ENCODE measurements at regions not wholly inside any gene's neighbourhood (a gene's known extent, or its start where the extent isn't known, plus 50 kb on each side); places are given as distances from the start of the nearest gene placed in this dataset.
A peak's percentile ranks its signal among the peaks of the same experiment; 100 is the strongest.

DNA sequence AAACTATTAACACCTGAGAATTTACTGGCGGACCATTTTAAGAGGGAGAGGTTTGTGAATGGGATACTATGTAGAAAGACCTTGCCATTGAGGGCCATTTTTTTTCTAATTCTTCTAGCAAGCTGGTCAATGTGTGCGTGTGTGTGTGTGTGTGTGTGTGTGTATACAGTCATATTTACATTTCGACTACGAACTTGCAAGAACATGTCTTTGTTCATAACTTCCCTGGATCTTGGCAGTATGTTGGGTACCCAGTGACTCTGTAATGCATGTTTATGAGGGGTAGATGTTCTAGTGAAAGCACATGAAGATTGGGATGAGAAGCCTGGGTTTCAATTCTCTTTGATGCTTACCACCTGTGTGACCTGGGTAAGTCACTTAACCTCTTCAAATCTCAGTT is 133.6 kb downstream of the UBE2E3 start:
- no peak for DNase-seq

DNA sequence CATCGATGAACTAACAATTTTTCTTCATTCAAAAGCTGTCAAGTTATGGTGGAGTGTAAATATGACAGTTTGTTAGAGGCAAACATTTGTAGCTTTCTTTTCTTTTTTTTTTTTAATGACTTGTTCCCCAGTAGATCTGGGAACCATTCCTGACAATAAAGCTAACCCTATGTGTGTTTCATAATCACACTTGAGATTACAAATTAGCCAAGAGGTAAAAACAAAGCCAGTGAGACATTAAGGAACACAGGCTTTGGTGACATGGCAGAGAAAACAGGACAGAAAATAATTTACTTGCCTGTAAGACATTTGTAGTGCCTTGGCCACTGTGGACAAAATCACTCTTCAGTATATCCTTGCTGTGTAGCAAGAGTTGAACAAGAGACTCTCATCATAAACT is 135.9 kb downstream of the UBE2E3 start:
- no peak for DNase-seq

DNA sequence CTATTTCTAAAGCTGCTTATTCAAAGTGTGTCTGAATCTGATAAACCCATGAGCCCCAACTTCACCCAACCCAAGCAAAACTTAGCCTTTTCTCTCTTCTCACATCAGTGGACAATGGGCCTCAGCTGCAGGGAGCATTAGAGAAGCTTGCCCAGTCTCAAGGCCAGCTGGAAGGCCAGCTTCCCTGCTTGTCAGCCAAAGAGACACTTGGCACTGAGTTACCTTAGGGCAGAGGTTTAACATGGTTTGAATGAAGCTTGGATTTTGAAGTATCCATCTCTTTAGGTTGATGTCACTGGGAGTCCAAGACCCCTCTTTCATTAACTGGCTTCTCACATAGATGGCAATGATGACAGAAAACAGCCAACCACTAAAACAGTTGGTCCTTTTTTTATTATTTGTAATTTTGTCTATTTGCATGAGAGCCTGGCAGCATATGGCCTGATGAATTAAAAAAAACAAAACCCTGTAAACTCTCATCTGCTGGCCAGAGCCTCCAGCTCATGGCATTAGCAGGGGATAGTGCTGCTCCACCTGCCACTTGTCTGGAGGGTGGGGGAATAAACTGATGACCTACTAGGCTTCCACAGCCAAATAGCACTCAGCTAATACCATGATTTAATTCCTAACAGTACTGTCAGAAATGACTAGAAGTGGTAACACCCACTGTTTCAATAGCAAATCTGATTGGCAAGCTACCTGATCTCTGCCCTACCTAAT is 137.0 kb downstream of the UBE2E3 start:
- no peak for DNase-seq

DNA sequence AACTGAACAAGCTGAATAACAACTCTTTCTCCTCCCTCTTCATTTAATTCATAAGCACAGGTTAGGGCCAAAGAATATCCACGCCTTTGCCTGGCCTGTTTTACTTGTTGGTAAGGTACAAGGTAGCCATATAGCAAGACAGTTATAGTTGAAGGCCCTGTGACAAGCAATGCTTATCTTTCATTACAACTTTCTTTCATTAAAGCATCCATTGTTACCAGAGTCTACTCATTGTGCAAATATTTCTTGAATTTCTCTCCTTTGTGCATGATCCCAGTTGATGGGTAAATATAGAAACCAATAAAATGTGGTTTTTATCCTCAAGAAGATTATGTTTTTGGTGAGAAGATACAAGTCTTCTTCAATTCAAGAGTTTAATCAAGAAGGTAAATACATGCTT is 140.2 kb downstream of the UBE2E3 start:
- DNase-seq: no peak

DNA sequence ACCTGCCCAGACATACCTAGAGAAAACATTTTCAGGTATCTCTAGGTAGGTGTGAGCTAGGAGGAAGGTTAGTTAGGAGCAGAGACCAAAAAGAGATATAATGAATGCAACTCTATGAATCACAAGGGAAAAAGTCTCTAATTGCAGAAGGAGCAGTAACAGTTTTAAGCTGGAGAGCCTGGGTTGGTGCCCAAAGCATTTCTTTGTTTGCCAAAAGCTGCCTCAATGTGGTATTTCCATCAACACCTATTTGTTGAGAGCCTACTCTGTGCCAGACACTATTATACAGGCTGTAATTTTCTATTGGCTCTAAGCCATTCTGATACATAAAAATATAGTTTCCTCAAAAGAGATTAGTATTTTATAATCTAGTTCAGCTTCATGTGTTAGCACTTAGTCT is 141.6 kb downstream of the UBE2E3 start:
- no peak for DNase-seq

DNA sequence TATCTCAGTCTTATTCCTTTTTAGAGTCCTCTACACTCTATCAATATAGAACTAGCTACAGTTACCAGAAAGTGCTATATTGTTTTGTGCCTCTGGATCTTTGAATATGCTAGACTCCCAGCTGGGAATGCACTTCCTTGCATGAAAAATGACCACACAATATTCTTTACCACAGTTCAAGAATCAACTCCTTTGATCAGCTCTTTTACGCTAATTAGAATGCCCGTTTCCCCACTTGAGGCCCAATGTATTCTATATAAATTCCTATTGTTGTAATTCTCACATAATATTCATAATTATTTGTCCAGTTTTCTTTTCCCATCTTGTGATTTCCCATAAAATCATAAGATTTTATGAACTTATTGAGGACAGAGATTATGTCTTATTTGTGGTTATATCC is 142.2 kb downstream of the UBE2E3 start:
- DNase-seq: no peak

DNA sequence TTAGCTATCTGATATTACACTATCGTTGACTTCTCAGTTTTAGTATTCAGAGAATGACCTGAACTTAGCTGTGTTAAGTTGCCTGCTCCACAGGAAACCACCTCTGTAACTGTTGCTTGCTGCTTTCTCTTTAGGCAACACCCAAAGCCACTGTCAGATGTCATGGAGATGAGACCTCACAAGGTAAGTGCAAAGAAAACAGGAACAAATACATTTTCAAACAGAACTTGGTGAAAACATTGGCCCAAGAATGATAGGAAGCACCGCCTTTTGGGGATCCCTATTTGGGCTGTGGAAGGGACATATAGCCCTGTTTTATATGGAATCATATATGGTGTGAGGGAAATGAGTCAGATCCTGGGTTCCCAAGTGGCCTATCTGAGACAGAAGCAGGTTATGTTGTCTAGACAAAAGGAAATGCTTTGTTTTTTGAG is 143.4 kb downstream of the UBE2E3 start:
- DNase-seq: peak; percentile 44

DNA sequence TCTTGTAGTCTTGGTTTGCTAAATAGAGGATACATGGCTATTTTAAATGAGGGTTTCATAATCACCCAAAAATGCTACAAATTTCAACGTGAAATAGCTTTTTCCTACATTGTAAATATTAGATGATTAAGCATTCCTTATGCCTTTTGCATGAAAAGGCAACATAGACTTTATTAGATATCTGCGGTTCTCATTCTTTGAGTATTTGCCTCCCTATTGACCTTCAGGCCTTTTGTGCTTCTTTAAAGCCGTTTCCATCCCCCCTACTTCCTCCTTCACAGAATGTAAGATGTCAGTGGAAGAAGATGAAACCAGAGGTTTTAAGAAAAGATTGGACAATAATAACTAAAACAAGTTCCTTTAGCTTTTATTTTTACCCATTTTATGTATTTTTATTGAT is 144.1 kb downstream of the UBE2E3 start:
- no peak for DNase-seq

DNA sequence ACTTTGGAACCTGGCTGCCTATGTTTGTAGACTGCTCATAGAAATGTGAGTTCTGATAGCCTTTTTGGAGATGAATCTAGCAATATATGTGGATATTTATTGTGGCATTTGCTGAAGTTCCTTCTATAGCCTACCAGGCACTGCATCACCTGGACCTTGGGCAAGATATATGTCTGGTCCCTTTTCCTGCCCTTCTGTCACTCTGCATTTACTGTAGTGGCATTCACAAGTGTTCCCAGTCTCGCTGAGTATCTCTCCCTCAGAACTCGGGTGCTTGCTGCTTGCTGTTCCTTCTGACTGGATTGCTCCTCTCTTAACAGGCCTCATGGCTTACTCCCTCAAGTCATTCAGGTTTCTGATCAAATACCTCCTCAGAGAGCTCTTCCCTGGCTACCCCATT is 145.0 kb downstream of the UBE2E3 start:
- DNase-seq: peak; percentile 36

DNA sequence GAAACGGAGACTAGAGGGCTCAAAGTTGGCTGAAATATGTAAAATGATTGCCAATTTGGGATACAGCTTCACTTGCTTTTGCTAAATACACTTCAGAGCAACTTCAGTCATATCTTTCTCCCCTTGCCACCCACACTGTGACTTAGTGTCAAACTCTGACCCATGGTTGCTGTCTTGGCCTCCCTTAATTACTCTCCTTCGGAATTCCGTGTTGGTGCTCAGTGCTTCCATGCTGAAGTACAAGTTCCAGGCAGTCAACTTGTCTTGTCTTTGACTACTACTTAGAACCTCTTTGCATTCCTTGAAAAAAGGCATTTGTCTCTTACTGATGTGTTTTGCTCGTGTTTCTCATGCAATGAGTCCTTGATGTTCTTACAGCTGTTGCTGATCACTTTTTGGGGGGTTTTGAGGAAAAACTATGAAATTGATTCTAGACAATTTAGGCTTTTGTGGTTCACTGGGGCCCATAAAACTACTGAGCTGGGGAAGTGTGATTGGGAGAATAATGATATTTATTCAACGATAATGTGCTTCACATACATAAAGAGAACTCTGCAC is 146.0 kb downstream of the UBE2E3 start:
- DNase-seq: no peak

DNA sequence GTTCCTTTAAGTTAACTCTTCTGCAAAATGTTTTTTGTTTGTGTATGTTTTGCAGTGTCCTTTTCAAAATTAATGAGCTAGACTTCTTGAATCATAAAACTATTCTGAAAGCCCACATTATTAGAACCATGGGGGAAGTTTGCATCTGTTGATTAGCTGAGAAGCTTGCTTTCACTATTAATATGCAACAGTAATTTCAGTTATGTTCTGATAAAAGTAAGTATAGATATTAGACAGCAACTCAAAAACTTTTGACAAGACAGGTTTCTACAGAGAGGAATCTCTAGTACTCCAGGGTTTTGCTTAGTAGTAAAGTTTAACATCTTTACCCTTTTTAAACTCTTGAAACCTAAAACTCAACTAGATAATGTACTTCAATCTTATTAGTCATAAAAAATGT is 147.8 kb downstream of the UBE2E3 start:
- DNase-seq: no peak

DNA sequence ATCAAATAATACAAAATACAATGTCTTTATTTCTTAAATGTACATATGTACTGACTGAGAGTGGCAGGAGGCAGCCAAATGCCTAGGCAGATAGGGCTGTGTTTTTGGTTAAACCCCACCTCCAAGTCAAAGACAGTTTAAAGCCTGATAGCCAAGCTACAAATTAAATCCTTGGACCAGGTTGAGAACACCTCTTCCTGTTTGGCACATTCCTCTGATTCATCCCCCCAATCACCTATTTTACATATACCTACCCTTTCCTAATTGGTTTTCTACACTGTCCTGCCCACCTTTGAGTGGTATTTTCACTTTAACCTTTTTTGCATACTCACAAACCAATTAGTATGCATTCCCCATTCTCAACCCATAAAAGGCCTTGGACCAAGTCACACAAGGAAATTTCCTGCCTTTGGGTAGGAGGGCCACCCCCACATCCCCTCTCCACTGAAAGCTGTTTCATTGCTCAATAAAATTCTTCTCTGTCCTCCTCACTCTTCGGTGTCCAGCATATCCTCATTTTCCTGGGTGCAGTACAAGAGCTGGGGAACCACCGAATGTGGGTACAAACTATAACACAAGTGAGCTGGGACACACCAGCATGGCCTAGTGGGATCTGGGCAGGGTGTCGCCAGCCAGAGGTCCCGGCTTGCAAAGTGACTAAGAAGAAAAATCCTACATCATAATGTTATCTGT is 149.1 kb downstream of the UBE2E3 start:
- no peak for DNase-seq

DNA sequence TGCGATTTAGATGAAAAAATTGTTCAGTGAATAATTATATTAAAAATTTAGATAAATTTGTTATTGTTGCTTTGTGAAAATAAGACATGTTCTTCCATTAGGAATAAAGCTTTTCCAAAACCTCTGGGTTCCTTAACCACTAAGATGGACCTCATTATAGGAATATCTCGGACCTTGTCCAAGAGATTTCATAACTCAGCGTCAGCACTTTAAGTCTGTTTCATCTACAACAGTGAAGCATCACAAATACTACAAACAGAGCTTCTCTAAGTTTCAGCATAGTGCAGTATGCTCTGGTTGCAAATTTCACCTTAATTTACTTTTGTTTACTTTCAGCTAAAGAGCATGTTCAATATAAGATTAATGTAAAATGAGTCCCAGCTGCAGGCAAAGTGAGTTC is 150.3 kb downstream of the UBE2E3 start:
- no peak for DNase-seq

DNA sequence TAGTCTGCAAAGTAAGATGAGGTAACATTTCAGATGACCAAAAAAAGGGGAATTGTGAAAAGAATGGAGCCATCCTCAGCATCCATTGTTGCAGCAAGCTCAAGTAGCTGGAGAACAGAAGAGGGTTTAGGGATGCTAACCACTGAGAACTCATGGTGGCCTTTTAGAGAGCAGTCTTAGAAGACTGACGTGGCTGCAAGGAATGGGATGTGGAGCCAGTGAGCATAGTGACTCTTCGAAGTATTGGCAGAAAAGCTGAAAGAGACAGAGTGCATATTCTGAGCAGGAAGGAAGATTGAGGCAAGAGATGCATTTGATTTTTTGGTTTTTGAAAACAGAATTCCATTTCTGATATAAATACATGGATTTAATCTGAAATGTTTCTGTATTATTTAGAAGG is 151.2 kb downstream of the UBE2E3 start:
- no peak for DNase-seq

DNA sequence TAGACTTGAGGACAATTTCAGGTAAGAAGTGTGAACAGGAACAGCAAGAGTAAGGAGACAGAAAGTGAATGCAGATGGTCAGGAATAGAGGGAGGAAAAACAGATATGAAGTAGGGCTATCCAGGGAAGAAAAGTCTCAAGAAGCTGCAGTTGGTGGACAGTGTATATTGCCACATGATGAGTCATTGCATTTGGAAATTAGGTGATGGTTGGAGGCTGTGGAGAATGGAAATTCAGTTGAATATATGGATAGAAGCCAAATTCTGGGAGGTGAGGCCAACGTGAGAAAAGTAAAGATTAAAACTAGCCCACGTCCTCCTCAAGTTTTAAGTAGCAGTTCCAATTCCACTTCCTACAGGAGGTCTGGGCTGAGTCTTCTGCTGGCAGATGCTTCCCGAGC is 158.4 kb downstream of the UBE2E3 start:
- no peak for DNase-seq

DNA sequence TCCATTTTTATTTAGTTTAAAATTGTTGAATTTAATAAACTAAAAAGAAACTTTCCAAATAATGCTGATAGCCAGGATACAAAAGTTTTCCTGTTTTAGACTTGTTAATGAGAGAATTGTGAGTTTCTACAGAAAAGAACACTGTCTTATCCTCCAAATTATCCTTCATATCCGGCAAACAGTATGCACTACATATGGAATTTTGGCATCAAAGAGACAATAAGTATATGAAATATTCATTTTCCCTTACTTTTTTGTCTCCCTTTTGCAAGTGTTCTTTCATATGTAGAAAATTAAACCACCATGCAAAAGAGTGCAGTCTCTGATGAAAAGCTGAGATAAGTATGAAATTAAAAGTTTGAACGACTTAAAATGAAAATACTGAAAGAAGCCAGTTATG is 159.4 kb downstream of the UBE2E3 start:
- DNase-seq: no peak

DNA sequence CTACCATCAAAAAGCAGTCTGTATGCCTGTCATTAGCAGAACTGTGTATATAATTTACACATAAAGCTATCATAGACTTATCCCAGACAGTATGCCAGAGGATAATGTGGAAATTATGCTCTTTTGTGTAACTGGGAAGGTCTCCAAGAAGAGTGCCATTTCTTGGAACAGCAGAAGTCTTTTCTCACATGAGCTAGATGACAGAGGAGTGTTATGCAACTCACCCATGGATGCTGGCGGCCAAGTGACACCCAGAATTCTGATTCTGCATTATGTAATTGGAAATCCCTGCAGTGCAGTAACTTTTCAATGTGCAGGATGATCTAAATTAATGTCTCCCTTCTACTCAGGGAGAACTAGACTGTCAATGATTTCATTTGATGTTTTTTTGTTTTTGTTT is 160.0 kb downstream of the UBE2E3 start:
- no peak for DNase-seq

DNA sequence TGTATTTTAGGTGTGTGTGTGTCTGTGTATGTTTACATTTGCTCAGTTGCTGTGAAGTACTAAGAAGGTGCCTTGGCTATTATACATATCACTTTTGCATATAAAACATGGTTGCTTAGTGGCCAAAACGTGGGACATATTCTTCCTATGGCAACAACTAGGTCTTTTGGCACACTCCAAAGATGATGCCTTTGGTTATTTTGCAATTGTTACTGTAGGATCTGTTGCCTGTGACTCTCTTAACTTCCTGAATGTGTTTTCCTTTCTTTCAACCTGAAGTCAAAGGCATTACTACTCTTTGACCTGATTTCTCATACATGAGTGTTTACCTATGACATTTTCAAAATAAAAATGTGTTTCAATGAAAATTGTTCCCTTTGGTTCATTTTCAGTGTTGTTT is 160.5 kb downstream of the UBE2E3 start:
- DNase-seq: no peak

DNA sequence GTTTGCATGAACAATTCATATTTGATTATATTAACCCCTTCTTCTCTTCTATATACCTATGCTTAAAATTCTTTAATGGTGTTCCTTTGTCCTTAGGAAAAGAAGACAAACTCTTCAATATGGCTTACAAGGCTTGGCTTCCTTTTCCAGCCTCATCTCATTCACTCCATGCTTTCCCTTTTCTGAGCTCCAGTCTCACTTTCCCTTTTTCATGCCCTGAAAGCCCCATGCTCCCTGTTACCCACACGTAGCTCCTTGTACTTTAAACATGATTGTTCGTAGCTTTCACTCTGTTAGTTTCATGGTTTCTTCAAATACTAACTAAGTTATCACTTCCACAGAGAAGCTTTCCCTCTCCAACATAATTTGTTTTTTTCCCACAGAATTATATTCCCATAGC is 161.3 kb downstream of the UBE2E3 start:
- DNase-seq: no peak

DNA sequence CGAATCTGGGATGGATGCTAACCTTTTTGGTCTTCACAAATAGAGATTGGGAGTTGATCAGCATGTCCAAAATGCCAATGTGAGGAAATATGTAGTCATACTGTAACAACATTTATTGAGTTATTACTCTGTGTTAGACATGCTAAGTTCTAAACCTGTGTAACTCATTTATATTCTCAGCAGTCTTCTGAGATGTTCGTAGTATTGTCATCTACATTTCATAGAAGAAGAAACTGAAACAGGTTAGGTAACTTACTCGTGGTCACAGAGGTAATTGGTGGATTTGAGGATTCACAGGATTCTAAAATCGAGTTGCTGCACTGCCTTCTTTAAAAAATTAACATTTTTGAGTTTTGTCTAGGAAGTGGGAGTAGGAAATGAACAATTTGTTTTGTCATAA is 162.1 kb downstream of the UBE2E3 start:
- DNase-seq: no peak

DNA sequence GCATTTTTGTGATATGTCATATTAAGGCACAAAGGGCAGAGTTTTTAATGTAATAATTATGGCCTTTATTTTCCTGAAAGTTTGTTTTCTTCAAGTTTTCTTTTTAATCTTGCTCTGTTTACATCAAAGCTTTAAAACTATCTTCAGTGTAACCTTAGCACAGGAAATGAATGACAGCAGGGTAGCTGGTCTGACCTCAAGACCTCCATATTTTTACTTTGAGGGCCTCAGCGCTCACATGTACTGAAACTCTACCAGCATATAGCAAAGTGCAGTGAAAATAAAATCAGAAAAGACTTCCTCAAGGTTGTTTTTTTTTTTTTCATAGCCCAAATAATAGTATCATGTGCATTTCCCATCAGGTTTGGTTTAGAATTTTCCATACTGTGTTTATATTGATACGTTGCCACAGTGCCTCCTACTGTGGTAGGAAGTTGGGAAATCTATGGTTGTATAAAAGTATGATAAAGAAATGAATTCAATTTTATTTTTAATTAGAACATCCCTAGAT is 163.4 kb downstream of the UBE2E3 start:
- DNase-seq: no peak

DNA sequence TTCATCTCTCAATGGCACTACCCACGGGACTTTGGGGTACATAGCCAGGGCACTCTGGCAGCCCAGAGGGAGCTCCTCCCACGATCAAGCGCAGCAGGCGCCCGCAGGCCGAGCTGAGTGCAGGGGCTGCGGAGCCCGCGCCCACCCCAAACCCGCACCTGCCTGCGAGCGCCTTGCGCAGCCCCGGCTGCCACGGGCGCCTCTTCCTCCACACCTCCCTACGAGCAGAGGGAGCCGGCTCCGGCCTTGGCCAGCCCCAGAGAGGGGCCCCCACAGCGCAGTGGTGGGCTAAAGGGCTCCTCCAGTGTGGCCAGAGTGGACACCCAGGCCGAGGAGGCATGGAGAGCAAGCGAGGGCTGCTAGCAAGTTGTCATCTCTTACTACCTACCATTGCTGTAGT is 165.2 kb downstream of the UBE2E3 start:
- DNase-seq: no peak

DNA sequence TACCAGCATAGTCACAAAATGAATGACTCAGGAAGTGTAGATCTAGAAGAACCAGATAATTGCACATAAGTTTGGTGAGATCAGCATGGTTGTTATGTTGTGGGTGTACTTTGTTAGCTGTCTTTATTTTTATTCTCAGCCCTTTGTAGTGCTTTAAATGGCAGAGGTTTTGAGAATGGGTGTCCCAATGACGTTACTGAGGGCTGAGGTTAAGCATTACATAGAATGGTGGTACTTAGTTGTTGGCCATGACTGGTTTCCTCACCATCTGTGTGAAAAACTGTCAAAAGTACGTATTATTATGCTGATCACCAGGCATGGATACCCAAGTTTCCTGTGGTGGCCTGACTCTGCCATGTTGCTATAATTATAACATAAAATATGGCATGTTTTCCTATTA is 165.8 kb downstream of the UBE2E3 start:
- no peak for DNase-seq

DNA sequence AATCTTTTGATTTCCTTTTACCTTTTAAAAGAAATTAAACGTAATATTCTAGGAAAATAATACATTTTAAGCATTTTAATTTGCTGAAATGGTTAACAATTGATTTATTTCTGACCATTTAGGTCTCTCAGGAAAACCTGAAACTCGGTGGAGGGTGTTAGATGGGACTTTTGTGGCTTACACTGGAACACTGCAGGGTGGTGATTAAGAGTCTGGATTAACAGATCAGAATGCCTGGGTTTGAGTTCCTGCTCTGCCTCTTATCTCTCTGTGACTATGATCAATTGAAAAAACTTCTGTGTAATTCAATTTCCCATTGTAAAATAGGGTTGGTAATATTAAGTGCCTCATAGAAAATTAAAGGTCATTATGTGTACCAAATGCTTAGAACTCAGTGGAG is 168.7 kb downstream of the UBE2E3 start:
- no peak for DNase-seq

All from activated T-cell treated with anti-CD3 and anti-CD28 coated beads, Interleukin-2, amount 50 U/mL, for 1 hour (primary cell).